CD14-positive monocyte (primary cell): ENCODE measurements at regions not wholly inside any gene's neighbourhood (a gene's known extent, or its start where the extent isn't known, plus 50 kb on each side); places are given as distances from the start of the nearest gene placed in this dataset.
"Not testable (repeated sequence)": the region's sequence is repeated elsewhere in the genome, so short reads cannot be mapped to it uniquely, and the experiment has no call there.

Source experiments
- DNase-seq, 3 donors: peaks; one replicate each; pipeline ENCODE4 v3.0.0-alpha.2; 2011 to 2022
- H2AFZ ChIP-seq: 2 replicates; pipeline ENCODE4 v1.6.0; 2012; ENCODE audit warnings: mild to moderate bottlenecking, low read depth, low read length, inconsistent platforms; ENCODE audit not compliant: insufficient read depth, poor library complexity, severe bottlenecking
- H3K27ac ChIP-seq, 2 donors: 1 replicate in 1 of 2; 2 replicates in 1 of 2; pipeline ENCODE4 v1.5.1; 2012 to 2013; ENCODE audit warnings: low read length in 2 of 2, control low read depth in 1 of 2, inconsistent platforms in 1 of 2, low read depth in 1 of 2, mild to moderate bottlenecking in 1 of 2
- H3K27me3 ChIP-seq, 2 donors: one replicate each; pipeline versions ENCODE4 v1.6.0 to v1.6.1; 2011 to 2013; ENCODE audit warnings: low read length in 2 of 2; ENCODE audit not compliant: control insufficient read depth in 2 of 2, insufficient read depth in 2 of 2
- H3K36me3 ChIP-seq, 2 donors: replicated peaks in 1 of 2; 1 replicate in 1 of 2; 2 replicates in 1 of 2; pipeline versions ENCODE4 v1.5.1 to v1.6.1; 2012 to 2013; ENCODE audit warnings: low read length in 2 of 2, control low read depth in 1 of 2, inconsistent platforms in 1 of 2, mild to moderate bottlenecking in 1 of 2; ENCODE audit not compliant: insufficient read depth in 2 of 2, control insufficient read depth in 1 of 2
- H3K4me1 ChIP-seq, 2 donors: 1 replicate in 1 of 2; 2 replicates in 1 of 2; pipeline versions ENCODE4 v1.5.1 to v1.6.1; 2012 to 2013; ENCODE audit warnings: low read length in 2 of 2, control low read depth in 1 of 2, inconsistent platforms in 1 of 2, mild to moderate bottlenecking in 1 of 2, moderate library complexity in 1 of 2; ENCODE audit not compliant: insufficient read depth in 2 of 2, control insufficient read depth in 1 of 2
- H3K4me2 ChIP-seq: replicated peaks from 2 replicates; pipeline ENCODE3; 2012; ENCODE audit warnings: low read length, moderate library complexity, mild to moderate bottlenecking; ENCODE audit not compliant: poor library complexity, severe bottlenecking; ENCODE audit errors: extremely low read depth
- H3K4me3 ChIP-seq, 3 experiments: fragments of 200-600 bp in 1 of 3; sonication (generic) in 1 of 3; replicated peaks in 1 of 3; 1 replicate in 2 of 3; 2 replicates in 1 of 3; pipeline ENCODE4 v1.5.1; 2011 to 2013; ENCODE audit warnings: low read length in 3 of 3, mild to moderate bottlenecking in 3 of 3, control low read depth in 2 of 3, low read depth in 2 of 3, inconsistent platforms in 1 of 3, moderate library complexity in 1 of 3
- H3K79me2 ChIP-seq: 2 replicates; pipeline ENCODE4 v1.6.0; 2012; ENCODE audit warnings: mild to moderate bottlenecking, control low read depth, inconsistent platforms, low read length, moderate library complexity; ENCODE audit not compliant: insufficient read depth
- H3K9ac ChIP-seq: 2 replicates; pipeline ENCODE4 v1.6.0; 2017; ENCODE audit warnings: low read length, mild to moderate bottlenecking; ENCODE audit not compliant: insufficient read depth, poor library complexity, severe bottlenecking
- H3K9me3 ChIP-seq, 2 donors: replicated peaks in 1 of 2; 1 replicate in 1 of 2; 2 replicates in 1 of 2; pipeline versions ENCODE4 v1.5.1 to v1.6.1; 2012 to 2013; ENCODE audit warnings: low read length in 2 of 2, control low read depth in 1 of 2; ENCODE audit not compliant: control insufficient read depth in 1 of 2, insufficient read depth in 1 of 2
- H4K20me1 ChIP-seq: 2 replicates; pipeline ENCODE4 v1.6.0; 2012; ENCODE audit warnings: mild to moderate bottlenecking, low read length, control low read depth, moderate library complexity; ENCODE audit not compliant: insufficient read depth
- H3K27ac Mint-ChIP-seq, 7 donors: one replicate each; pipeline ENCODE4 v1.8.0; 2020; ENCODE audit warnings: mild to moderate bottlenecking in 7 of 7, mixed read lengths in 7 of 7, moderate library complexity in 6 of 7, inconsistent platforms in 2 of 7
- H3K27me3 Mint-ChIP-seq, 3 donors: one replicate each; pipeline ENCODE4 v1.8.0; 2021 to 2022; ENCODE audit warnings: low read depth in 3 of 3, mild to moderate bottlenecking in 3 of 3, mixed read lengths in 3 of 3, moderate library complexity in 3 of 3, inconsistent platforms in 1 of 3
- H3K36me3 Mint-ChIP-seq, 2 donors: one replicate each; pipeline ENCODE4 v1.8.0; 2020; ENCODE audit warnings: mixed read lengths in 2 of 2, inconsistent platforms in 1 of 2, mild to moderate bottlenecking in 1 of 2
- H3K4me1 Mint-ChIP-seq: one replicate; pipeline ENCODE4 v1.8.0; 2020; ENCODE audit warnings: mild to moderate bottlenecking, mixed read lengths
- H3K4me3 Mint-ChIP-seq, 2 donors: one replicate each; pipeline ENCODE4 v1.8.0; 2020; ENCODE audit warnings: mild to moderate bottlenecking in 2 of 2, mixed read lengths in 2 of 2, moderate library complexity in 1 of 2
- H3K9me3 Mint-ChIP-seq, 7 donors: one replicate each; pipeline ENCODE4 v1.8.0; 2020 to 2022; ENCODE audit warnings: mixed read lengths in 7 of 7, mild to moderate bottlenecking in 6 of 7, moderate library complexity in 6 of 7, inconsistent platforms in 2 of 7
- CTCF ChIP-seq: fragments of 200-600 bp; IDR thresholded peaks from one replicate; pipeline ENCODE4 v1.8.0; 2022; ENCODE audit warnings: antibody characterized with exemption, mild to moderate bottlenecking
- WGBS: methylation state at CpG from one replicate; pipeline ENCODE4 v1.1.5; 2013; ENCODE audit warnings: missing lambda C conversion rate; ENCODE audit not compliant: insufficient coverage; 5-methylcytosine and 5-hydroxymethylcytosine counted together
- intact Hi-C, 2 donors: fragments of 100-400 bp; cut with micrococcal nuclease; formaldehyde crosslinking; loops; one replicate each; pipeline versions ENCODE4 v1.15.0 to v1.15.1; 2023

GRCh38 chr13:30535046-30535445 is 69.3 kb upstream of the HMGB1 start:
- intact Hi-C loops, result no loop called here
- peaks cover 0 to 3% (median 1%) of the 10 kb centered on the region in 3 donors for H3K27me3 Mint-ChIP-seq
- no peaks in the 10 kb centered on the region for H3K9me3 Mint-ChIP-seq

GRCh38 chr13:30545320-30545719 is 72.4 kb upstream of the USPL1 start:
- Mint-ChIP-seq H3K36me3 (no peaks in the 10 kb centered on the region), H3K27me3 (peaks cover 0 to 4% (median 1%) of the 10 kb centered on the region in 3 donors), H3K4me1 (no peaks in the 10 kb centered on the region), H3K27ac (no peak overlapping the region), H3K4me3 (no peak overlapping the region), H3K9me3 (peaks cover 0 to 7% (median 6%) of the 10 kb centered on the region in 7 donors)
- Histone ChIP-seq H3K9ac (no peak overlapping the region), H3K79me2 (no peaks in the 10 kb centered on the region), H3K36me3 (no peaks in the 10 kb centered on the region), H4K20me1 (no peaks in the 10 kb centered on the region), H3K9me3 (no peaks in the 10 kb centered on the region), H3K27ac (no peak overlapping the region), H3K4me2 (no peak overlapping the region), H3K27me3 (no peaks in the 10 kb centered on the region), H2AFZ (no peak overlapping the region), H3K4me1 (no peaks in the 10 kb centered on the region), H3K4me3 (no peak overlapping the region)
- intact Hi-C loops, result no loop called here
- no peak for TF ChIP-seq CTCF
- no CpG with 5 or more reads among the region's 2 CpGs for WGBS
- no peak for DNase-seq

More at GRCh38 chr13:30535046-30535445, 69.3 kb upstream of the HMGB1 start:
- no peak overlapping the region for H3K9ac ChIP-seq
- no peak overlapping the region for H3K4me2 ChIP-seq
- Mint-ChIP-seq H3K27ac (no peak overlapping the region), H3K4me3 (no peak overlapping the region), H3K36me3 (no peaks in the 10 kb centered on the region), H3K4me1 (no peaks in the 10 kb centered on the region)
- no peaks in the 10 kb centered on the region for H3K36me3 ChIP-seq
- no CpG with 5 or more reads among the region's 2 CpGs for WGBS
- no peaks in the 10 kb centered on the region for H3K27me3 ChIP-seq
- H3K4me1 ChIP-seq, result no peaks in the 10 kb centered on the region
- TF ChIP-seq CTCF, result no peak
- DNase-seq, result no peak
- H3K27ac ChIP-seq, result no peak overlapping the region
- H3K9me3 ChIP-seq, result no peaks in the 10 kb centered on the region
- no peaks in the 10 kb centered on the region for H3K79me2 ChIP-seq
- H3K4me3 ChIP-seq, result no peak overlapping the region
- H2AFZ ChIP-seq, result no peak overlapping the region
- no peaks in the 10 kb centered on the region for H4K20me1 ChIP-seq

- H3K9ac ChIP-seq, H3K36me3 ChIP-seq, H3K27me3 Mint-ChIP-seq, H2AFZ ChIP-seq, H3K9me3 ChIP-seq, H3K4me1 Mint-ChIP-seq, H3K36me3 Mint-ChIP-seq, H4K20me1 ChIP-seq, H3K4me3 ChIP-seq, H3K79me2 ChIP-seq, intact Hi-C loops, H3K4me2 ChIP-seq, H3K9me3 Mint-ChIP-seq, H3K4me1 ChIP-seq, H3K4me3 Mint-ChIP-seq, H3K27ac ChIP-seq, H3K27me3 ChIP-seq: not testable (repeated sequence)
- peak; percentile 6 to 67 (median 21) for DNase-seq
- WGBS, result 4% methylated on average over 3 of the region's 5 CpGs
- H3K27ac Mint-ChIP-seq, result peak overlapping the region in 1 of 7 donors; percentile 32
Observed at GRCh38 chr13:30548046-30548445, 69.7 kb upstream of the USPL1 start.
